Stimulated activated CD4-positive, alpha-beta T cell treated with anti-CD3 and anti-CD28 coated beads, Interleukin-4, amount 100 ng/mL, for 24 hours (primary cell): ENCODE measurements at regions not wholly inside any gene's neighbourhood (a gene's known extent, or its start where the extent isn't known, plus 50 kb on each side); places are given as distances from the start of the nearest gene placed in this dataset.
"Not testable (repeated sequence)": the region's sequence is repeated elsewhere in the genome, so short reads cannot be mapped to it uniquely, and the experiment has no call there.

Experiments used
- DNase-seq: peaks from one replicate; pipeline ENCODE4 v3.0.0-alpha.2; 2020

DNA sequence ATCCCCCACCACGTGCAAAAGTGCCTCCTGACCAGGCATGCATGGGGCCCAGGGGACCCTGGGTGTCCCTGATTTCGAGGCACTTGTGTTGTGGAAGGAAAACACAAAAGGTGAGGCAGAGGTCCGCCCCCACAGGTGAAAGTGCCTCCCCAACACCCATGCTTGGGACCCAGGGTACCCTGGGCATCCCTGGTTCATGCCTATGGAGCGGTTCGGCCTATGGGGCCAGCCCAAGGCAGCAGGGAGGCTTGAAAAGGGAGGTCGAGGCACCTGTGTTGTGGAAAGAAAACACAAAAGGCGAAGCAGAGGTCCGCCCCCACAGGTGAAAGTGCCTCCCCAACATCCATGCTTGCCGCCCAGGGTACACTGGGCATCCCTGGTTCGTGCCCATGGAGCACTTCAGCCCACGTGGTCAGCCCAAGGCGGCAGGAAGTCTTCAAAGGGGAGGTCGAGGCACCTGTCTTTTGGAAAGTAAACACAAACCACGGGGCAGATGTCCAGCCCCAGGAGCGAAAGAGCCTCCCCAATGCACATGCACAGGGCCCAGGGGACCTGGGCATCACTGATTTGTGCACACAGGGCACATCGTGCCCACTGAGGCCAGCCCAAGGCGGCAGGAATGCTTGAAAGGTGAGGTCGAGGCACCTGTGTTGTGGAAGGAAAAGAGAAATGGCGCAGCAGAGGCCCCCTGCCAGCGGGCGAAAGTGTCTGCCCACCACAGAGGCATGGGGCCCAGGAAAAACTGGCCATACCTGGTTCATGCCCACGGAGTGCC is 375.5 kb downstream of the ALG10 start:
- DNase-seq: peak; percentile 2

DNA sequence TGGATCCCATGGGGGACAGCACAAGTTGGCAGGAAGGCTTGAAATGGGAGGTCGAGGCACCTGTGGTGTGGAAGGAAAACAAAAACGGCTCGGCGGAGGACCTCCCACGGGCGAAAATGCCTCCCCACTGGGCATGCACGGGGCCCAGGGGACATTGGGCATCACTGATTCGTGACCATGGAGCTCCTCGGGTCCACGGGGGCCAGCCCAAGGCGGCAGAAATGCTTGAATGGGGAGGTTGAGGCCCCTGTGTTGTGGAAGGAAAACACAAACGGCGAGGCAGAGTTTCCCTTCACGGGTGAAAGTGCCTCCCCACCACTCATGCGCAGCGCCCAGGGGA is 376.0 kb downstream of the ALG10 start:
- DNase-seq: peak; percentile 1

DNA sequence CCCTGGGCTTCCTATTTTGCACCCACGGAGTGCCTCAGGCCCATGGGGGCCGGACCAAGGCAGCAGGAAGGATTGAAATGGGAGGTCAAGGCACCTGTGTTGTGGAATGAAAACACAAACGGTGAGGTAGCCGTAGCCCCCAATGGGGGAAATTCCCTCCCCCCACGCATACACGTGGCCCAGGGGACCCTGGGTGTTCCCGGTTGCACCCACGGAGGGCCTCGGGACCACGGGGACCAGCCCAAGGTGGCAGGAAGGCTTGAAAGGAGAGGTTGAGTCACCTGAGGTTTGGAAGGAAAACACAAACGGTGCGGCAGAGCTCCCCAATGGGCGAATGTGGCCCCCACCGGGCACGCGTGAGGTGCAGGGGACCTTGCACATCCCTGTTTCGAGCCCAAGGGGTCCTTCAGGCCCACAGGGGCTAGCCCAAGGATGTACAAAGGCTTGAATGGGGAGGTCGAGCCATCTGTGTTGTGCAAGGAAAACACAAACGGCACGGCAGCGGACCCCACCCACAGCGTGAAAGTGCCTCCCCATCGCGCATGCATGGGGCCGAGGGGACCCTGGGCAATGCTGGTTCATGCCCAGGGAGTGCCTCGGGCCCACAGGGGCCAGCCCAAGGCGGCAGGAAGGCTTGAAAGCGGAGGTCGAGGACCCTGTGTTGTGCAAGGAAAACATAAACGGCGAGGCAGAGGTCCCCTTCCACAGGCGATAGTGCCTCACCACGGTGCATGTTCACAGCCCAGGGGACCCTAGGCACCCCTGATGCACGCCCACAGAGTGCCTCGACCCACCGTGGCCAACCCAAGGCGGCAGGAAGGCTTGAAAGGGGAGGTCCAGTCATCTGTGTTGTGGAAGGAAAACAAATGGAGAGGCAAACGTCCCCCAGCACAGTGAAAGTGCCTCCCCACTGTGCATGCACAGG is 376.7 kb downstream of the ALG10 start:
- peak; percentile 1 for DNase-seq

DNA sequence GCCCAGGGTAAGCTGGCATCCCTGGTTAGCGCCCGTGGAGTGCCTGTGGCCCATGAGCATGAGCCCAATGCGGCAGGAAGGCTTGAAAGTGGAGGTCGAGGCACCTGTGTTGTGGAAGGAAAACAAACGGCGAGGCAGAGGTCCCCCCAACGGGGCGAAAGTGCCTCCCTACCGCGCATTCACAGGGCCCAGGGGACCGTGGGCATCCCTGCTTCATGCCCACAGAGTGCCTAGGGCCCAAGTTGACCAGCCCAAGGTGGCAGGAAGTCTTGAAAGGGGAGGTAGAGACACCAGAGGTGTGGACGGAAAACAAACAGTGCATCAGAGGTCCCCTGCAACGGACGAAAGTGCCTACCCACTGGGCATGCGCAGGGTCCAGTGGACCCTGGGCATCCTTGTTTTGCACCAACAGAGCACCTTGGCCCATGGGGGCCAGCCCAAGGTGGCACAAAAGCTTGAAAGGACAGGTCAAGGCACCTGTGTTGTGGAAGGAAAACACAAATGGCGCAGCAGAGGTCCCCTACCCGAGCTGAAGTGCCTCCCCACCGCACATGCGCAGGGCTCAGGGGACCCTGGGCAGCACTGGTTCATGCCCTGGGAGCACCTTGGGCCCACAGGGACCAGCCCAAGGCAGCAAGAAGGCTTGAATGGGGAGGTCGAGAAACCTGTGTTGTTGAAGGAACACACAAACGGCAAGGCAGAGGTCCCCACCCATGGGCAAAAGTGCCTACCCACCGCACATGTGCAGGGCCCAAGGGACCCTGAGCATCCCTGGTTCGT is 377.5 kb downstream of the ALG10 start:
- no peak for DNase-seq

DNA sequence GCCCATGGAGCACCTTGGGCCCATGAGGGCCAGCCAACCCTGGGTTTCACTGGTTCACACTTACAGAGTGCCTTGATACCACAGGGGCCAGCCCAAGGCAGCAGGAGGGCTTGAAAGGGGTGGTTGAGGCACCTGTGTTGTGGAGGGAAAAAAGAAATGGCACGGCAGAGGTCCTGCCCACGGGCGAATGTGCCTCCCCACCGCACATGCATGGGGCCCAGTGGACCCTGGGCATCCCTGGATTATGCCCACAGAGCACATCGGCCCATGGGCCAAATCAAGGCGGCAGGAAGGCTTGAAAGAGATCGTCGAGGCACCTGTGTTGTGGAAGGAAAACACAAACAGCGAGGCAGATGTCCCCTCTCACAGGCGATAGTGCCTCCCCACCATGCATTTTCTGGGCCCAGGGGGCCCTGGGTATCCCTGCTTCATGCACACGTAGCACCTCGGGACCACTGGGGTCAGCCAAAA is 378.1 kb downstream of the ALG10 start:
- peak; percentile 1 for DNase-seq

DNA sequence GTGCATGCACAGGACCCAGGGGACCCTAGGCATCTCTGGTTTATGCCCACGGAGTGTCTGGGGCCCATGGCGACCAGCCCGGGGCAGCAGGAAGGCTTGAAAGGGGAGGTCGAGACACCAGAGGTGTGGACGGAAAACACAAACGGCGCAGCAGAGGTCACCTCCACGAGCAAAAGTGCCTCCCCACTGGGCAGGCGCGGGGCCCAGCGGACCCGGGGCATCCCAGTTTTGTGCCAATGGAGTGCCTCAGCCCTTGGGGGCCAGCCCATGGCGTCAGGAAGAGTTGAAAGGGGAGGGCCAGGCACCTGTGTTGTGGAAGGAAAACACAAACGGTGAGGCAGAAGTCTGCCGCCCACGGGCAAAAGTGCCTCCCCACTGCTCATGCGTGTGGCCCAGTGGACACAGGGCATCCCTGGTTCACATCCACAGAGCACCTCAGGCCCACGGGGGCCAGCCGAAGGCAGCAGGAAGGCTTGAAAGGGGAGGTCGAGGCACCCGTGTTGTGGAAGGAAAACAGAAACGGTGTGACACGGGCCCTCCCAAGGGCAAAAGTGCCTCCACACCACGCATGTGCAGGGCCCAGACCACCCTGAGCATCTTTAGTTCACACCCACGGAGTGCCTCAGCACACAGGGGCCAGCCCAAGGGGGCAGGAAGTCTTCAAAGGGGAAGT is 378.8 kb downstream of the ALG10 start:
- DNase-seq: no peak

DNA sequence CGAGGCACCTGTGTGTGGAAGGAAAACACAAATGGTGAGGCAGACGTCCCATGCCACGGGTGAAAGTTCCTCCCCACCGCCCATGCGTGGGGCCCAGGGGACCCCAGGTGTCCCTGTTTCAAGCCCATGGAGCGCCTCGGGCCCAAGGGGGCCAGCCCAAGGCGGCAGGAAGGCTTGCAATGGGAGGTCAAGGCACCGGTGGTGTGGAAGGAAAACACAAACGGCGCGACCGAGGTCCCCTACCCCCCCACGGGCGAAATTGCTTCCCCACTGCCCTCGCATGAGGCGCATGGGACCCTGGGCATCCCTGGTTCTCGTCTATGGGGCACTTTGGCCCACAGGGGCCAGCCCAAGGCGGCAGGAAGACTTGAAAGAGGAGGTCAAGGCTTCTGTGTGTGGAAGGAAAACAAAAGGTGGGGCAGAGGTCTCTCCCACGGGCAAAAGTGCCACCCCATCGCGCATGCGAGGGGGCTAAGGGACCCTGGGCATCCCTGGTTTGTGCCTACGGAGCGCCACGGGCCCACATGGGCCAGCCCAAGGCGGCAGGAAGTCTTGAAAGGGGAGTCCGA is 379.4 kb downstream of the ALG10 start:
- peak; percentile 2 for DNase-seq

DNA sequence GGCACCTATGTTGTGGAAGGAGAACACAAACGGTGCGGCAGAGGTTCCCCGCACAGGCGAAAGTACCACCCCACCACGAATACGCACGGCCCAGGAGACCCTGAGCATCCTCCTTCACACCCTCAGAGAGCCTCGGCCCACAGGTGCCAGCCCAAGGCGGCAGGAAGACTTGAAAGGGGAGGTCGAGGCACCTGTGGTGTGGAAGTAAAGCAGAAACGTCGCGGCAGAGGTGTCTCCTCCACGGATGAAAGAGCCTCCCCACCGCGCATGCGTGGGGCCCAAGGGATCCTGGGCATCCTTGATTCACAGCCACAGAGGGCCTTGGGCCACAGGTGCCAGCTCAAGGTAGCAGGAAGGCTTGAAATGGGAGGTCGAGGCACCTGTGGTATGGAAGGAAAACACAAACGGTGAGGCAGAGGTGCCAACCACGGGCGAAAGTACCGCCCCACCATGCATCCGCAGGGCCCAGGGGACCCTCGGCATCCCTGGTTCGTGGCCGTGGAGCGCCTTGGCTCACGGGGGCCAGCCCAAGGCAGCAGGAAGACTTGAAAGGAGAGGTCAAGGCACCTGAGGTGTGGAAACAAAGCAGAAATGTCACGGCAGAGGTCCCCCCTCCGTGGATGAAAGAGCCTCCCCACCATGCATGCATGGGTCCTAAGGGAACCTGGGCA is 380.1 kb downstream of the ALG10 start:
- DNase-seq: no peak

DNA sequence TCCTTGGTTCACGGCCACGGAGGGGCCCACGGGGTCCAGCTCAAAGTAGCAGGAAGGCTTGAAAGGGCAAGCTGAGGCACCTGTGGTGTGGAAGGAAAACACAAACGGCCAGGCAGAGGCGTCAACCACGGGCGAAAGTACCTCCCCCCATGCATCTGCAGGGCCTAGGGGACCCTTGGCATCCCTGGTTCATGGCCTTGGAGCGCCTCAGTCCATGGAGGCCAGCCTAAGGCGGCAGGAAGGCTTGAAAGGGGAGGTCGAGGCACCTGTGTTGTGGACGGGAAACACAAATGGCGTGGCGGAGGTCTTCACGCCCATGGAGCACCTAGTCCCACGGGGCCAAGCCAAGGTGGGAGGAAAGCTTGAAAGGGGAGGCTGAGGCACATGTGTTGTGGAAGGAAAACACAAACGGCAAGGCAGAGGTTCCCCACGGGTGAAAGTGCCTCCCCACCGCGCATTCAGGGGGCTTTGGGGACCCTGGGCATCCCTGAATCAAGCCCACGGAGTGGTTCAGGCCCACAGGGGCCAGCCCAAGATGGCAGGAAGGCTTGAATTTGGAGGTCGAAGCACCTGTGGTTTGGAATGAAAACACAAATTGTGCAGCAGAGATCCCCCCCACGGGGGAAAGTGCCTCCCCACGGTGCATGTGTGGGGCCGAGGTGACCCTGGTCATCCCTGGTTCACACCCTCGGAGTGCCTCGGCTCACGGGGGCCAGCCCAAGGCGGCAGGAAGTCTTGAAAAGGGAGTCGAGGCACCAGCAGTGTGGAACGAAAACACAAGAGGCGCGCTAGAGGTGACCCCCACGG is 380.8 kb downstream of the ALG10 start:
- peak; percentile 1 for DNase-seq

DNA sequence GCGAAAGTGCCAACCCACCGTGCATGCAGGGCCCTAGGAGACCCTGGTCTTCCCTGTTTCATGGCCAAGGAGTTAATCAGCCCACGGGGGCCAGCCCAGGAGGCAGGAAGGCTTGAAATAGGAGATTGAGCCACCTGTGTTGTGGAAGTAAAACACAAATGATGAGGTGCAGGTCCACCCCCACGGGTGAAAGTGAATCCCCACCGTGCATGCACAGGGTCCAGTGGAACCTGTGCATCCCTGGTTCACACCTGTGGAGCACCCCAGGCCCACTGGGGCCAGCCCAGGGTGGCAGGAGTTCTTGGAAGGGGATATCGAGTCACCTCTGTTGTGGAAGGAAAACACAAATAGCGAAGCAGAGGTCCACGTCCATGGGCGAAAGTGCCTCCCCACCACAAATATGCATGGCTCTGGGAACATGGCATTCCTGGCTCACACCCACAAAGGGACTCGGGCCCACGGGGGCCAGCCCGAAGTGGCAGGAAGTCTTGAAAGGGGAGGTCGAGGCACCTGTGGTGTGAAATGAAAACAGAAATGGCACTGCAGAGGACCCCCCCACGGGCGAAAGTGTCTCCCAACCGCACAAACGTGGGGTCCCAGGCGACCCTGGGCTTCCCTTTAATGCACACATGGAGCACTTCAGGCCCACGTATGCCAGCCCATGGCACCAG is 381.5 kb downstream of the ALG10 start:
- no peak for DNase-seq

DNA sequence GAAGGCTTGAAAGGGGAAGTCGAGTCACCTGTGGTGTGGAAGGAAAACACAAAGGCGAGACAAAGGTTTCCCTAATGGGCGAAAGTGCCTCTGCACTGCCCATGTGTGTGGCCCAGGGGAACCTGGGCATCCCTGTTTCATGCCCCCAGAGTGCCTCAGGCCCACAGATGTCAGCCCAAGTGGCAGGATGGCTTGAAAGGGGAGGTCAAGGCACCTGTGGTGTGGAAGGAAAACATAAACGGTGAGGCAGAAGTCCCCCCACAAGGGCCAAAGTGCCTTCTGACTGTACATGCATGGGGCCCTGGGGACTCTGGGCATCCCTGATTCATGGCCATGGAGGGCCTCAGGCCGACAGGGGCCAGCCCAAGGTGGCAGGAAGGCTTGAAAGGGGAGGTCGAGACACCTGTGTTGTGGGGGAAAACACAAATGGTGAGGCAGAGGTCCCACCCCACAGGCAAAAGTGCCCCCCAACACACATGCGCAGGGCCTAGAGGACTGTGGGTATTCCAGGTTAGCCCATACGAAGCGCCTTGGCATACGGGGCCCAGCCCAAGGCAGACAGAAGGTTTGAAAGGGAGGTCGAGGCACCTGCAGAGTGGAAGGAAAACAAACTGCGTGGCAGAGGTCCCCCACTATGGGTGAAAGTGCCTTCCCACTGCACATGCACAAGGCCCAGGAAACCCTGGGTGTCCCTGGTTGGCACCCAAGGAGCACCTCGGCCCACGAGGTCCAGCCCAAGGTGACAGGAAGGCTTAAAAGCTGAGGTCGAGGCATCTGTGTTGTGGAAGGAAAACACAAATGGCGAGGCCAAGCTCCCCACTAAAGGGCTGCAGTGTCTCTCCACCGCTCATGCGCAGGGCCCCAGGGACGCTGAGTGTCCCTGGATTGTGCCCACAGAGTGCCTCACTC is 382.3 kb downstream of the ALG10 start:
- peak; percentile 0 for DNase-seq

DNA sequence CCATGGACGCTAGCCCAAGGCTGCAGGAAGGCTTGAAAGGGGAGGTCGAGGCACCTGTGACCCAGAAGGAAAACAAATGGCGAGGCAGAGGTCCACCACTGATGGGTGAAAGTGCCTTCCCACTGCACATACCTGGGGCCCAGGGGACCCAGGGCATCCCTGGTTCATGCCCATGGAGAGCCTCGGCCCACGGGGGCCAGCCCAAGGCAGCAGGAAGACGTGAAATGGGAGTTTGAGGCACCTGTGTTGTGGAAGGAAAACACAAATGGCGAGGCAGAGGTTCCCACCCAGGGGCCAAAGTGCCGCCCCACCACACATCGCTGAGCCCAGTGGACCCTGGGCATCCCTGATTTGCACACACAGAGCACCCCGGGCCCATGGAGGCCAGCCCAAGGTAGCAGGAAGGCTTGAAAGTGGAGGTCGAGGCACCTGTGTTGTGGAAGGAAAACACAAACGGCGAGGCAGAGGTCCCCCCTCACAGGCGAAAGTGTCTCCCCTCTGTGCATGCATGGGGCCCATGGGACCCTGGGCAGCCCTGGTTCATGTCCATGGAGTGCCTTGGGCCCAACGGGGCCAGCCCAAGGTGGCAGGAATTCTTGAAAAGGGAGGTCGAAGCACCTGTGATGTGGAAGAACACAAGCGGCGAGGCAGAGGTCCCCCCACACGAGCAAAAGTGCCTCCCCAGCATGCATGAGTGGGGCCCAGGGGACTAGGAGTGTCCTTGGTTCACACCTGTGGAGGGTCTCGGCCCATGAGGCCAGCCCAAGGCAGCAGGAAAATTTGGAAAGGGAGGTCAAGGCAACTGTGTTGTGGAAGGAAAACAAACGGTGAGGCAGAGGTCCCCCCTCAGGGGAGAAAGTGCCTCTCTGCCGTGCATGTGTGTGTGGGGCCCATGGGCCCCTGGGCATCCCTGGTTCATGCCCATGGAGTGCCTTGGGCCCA is 383.3 kb downstream of the ALG10 start:
- peak; percentile 1 for DNase-seq

DNA sequence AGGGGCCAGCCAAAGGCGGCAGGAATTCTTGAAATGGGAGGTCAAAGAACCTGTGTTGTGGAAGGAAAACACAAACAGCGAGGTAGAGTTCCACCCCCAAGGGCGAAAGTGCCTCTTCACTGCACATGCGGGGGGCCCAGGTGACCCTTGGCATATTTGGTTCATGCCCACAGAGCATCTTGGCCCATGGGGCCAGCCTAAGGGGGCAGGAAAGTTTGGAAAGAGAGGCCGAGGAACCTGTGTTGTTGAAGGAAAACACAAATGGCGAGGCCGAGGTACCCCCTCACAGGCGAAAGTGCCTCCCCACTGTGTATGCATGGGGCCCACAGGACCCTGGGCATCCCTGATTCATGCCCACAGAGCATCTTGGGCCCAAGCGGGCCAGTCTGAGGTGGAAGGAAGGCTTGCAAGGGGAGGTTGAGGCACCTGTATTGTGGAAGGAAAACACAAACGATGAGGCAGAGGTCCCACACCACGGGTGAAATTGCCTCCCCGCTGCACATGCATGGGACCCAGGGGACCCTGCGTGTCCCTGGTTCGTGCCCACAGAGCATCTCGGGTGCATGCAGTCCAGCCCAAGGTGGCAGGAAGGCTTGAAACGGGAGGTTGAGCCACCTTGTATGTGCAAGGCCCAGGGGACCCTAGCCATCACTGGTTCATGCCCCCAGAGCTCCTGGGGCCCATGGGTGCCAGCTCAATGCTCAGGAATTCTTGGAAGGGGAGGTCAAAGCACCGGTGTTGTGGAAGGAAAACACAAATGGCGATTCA is 384.1 kb downstream of the ALG10 start:
- no peak for DNase-seq

DNA sequence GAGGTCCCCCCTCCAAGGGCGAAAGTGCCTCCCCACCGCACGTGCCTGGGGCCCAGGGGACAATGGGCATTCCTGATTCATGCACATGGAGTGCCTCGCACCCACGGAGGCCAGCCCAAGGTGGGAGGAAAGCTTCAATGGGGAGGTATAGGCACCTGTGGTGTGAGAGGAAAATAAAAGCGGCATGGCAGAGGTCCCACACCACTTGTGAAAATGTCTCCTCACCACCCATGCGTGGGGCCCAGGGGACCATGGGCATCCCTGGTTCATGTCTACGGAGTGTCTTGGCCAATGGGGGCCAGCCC is 384.7 kb downstream of the ALG10 start:
- DNase-seq: peak; percentile 2

DNA sequence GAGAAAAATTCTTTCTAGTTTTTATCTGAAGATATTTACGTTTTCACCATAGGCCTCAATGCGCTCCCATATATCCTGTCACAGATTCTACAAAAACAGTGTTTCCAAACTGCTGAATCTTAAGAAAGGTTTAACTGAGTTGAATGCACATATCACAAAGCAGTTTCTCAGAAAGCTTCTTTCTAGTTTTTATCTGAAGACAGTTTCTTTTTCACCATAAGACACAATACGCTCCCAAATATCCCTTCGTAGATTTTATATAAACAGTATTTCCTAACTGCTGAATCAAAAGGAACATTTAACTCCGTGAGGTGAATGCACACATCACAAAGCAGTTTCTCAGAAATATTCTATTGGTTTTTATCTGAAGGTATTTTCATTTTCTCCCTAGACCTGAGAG is 385.5 kb downstream of the ALG10 start:
- no peak for DNase-seq

DNA sequence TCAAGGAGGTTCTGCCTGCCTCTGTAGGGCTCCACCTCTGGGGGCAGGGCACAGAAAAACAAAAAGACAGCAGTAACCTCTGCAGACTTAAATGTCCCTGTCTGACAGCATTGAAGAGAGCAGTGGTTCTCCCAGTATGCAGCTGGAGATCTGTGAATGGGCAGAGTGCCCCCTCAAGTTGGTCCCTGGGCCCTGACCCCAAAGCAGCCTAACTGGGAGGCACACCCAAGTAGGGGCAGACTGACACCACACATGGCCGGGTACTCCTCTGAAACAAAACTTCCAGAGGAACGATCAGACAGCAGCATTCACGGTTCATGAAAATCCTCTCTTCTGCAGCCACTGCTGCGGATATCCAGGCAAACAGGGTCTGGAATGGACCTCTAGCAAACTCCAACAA is 409.2 kb downstream of the ALG10 start:
- not testable (repeated sequence) for DNase-seq
